HEK293 (cell line): ENCODE measurements at regions not wholly inside any gene's neighbourhood (a gene's known extent, or its start where the extent isn't known, plus 50 kb on each side); places are given as distances from the start of the nearest gene placed in this dataset.

Experiments used
- CTCF ChIA-PET: fragments of 350-600 bp; formaldehyde crosslinking; extraction: SDS; loops from one replicate; lab custom pipeline; 2021; ENCODE audit warnings: antibody characterized with exemption; lab: Yijun Ruan, JAX
- POLR2A ChIA-PET: fragments of 300-600 bp; formaldehyde crosslinking; extraction: SDS; loops from one replicate; lab custom pipeline; 2020; ENCODE audit warnings: antibody characterized with exemption, inconsistent platforms; lab: Yijun Ruan, JAX
- H3K27ac ChIP-seq: fragments of 200-500 bp; sonication (Bioruptor generic); 2 replicates; pipeline ENCODE4 v1.5.1; 2014; ENCODE audit warnings: low read depth, low read length, control low read depth, inconsistent platforms; ENCODE audit errors: extremely low read depth
- H3K36me3 ChIP-seq, 2 experiments: fragments of 200-500 bp in 1 of 2; sonication (Bioruptor generic) in 1 of 2; 1 replicate in 1 of 2; 2 replicates in 1 of 2; pipeline ENCODE4 v1.5.1; 2014 to 2017; ENCODE audit warnings: inconsistent platforms in 2 of 2, low read length in 2 of 2; ENCODE audit not compliant: control insufficient read depth in 2 of 2, insufficient read depth in 1 of 2
- H3K4me1 ChIP-seq: fragments of 200-500 bp; sonication (Bioruptor generic); 2 replicates; pipeline ENCODE4 v1.5.1; 2014; ENCODE audit warnings: mild to moderate bottlenecking, low read length, inconsistent platforms; ENCODE audit not compliant: control insufficient read depth, insufficient read depth
- H3K4me3 ChIP-seq: 2 replicates; pipeline ENCODE4 v1.5.1; 2011; ENCODE audit warnings: low read depth, mild to moderate bottlenecking, control low read depth, low read length, moderate library complexity
- H3K9me3 ChIP-seq: fragments of 200-500 bp; sonication (Bioruptor generic); 2 replicates; pipeline ENCODE4 v1.5.1; 2014; ENCODE audit warnings: low read depth, low read length, inconsistent platforms; ENCODE audit not compliant: control insufficient read depth, insufficient read depth
- GFI1B ChIP-seq: fragments of 450-650 bp; formaldehyde crosslinking; IDR thresholded peaks from 2 replicates; pipeline ENCODE4 v1.5.1; 2016; ENCODE audit warnings: missing biosample characterization, missing genetic modification characterization
- HOXC10 ChIP-seq: sonication (generic); formaldehyde crosslinking; IDR thresholded peaks from 2 replicates; pipeline ENCODE4 v1.8.1; 2023; ENCODE audit warnings: mild to moderate bottlenecking, missing genetic modification reagents
- IKZF3 ChIP-seq: fragments of 450-650 bp; IDR thresholded peaks from 2 replicates; pipeline ENCODE4 v1.5.0; 2018; ENCODE audit warnings: missing biosample characterization, mild to moderate bottlenecking, missing genetic modification characterization, moderate library complexity
- MZF1 ChIP-seq: fragments of 450-650 bp; formaldehyde crosslinking; IDR thresholded peaks from 2 replicates; pipeline ENCODE4 v1.5.1; 2017; ENCODE audit warnings: missing biosample characterization, missing genetic modification characterization, borderline replicate concordance
- PRDM10 ChIP-seq: fragments of 450-650 bp; formaldehyde crosslinking; IDR thresholded peaks from 2 replicates; pipeline ENCODE4 v1.5.1; 2016; ENCODE audit warnings: missing biosample characterization, missing genetic modification characterization
- RBAK ChIP-seq: fragments of 450-650 bp; formaldehyde crosslinking; IDR thresholded peaks from 2 replicates; pipeline ENCODE4 v1.5.1; 2016; ENCODE audit warnings: missing biosample characterization, missing genetic modification characterization
- SALL2 ChIP-seq: fragments of 450-650 bp; formaldehyde crosslinking; IDR thresholded peaks from 2 replicates; pipeline ENCODE4 v1.5.0; 2017; ENCODE audit warnings: missing biosample characterization, mild to moderate bottlenecking, missing genetic modification characterization, borderline replicate concordance
- TCF7L2 ChIP-seq: IDR thresholded peaks from 2 replicates; pipeline ENCODE4 v1.6.1; 2011; ENCODE audit warnings: low read depth, mild to moderate bottlenecking, inconsistent platforms, low read length, moderate library complexity, borderline replicate concordance
- WT1 ChIP-seq: fragments of 450-650 bp; formaldehyde crosslinking; IDR thresholded peaks from 2 replicates; pipeline ENCODE4 v1.5.1; 2016; ENCODE audit warnings: missing biosample characterization, missing genetic modification characterization
- ZEB2 ChIP-seq: fragments of 450-650 bp; formaldehyde crosslinking; IDR thresholded peaks from 2 replicates; pipeline ENCODE4 v1.5.1; 2016; ENCODE audit warnings: missing biosample characterization, missing genetic modification characterization
- ZIC2 ChIP-seq: fragments of 450-650 bp; formaldehyde crosslinking; IDR thresholded peaks from 2 replicates; pipeline ENCODE4 v1.5.1; 2016; ENCODE audit warnings: missing biosample characterization, missing genetic modification characterization
- ZNF121 ChIP-seq: fragments of 450-650 bp; formaldehyde crosslinking; IDR thresholded peaks from 2 replicates; pipeline ENCODE4 v1.5.1; 2016; ENCODE audit warnings: missing biosample characterization, missing genetic modification characterization
- ZNF155 ChIP-seq: fragments of 450-650 bp; formaldehyde crosslinking; IDR thresholded peaks from 2 replicates; pipeline ENCODE4 v1.5.1; 2016; ENCODE audit warnings: missing biosample characterization, missing genetic modification characterization
- ZNF174 ChIP-seq: fragments of 450-650 bp; formaldehyde crosslinking; IDR thresholded peaks from 2 replicates; pipeline ENCODE4 v1.5.0; 2017; ENCODE audit warnings: missing biosample characterization, mild to moderate bottlenecking, missing genetic modification characterization
- ZNF214 ChIP-seq: fragments of 450-650 bp; formaldehyde crosslinking; IDR thresholded peaks from 2 replicates; pipeline ENCODE4 v1.5.1; 2017; ENCODE audit warnings: missing biosample characterization, mild to moderate bottlenecking, missing genetic modification characterization, borderline replicate concordance
- ZNF24 ChIP-seq: fragments of 450-650 bp; formaldehyde crosslinking; IDR thresholded peaks from 2 replicates; pipeline ENCODE4 v1.5.1; 2016; ENCODE audit warnings: missing biosample characterization, missing genetic modification characterization
- ZNF274 ChIP-seq, 2 experiments: fragments of 200-500 bp in 1 of 2; fragments of 450-650 bp in 1 of 2; sonication (Bioruptor generic) in 1 of 2; formaldehyde crosslinking in 1 of 2; IDR thresholded peaks; 2 replicates each; pipeline versions ENCODE4 v1.5.1 to v1.6.1; 2014 to 2016; ENCODE audit warnings: borderline replicate concordance in 1 of 2, inconsistent platforms in 1 of 2, low read length in 1 of 2, missing biosample characterization in 1 of 2, missing genetic modification characterization in 1 of 2
- ZNF391 ChIP-seq: fragments of 450-650 bp; formaldehyde crosslinking; IDR thresholded peaks from 2 replicates; pipeline ENCODE4 v1.5.1; 2016; ENCODE audit warnings: low read depth, missing biosample characterization, missing genetic modification characterization, borderline replicate concordance
- ZNF416 ChIP-seq: fragments of 450-650 bp; formaldehyde crosslinking; IDR thresholded peaks from 2 replicates; pipeline ENCODE4 v1.5.1; 2016; ENCODE audit warnings: missing biosample characterization, missing genetic modification characterization
- ZNF433 ChIP-seq: fragments of 450-650 bp; formaldehyde crosslinking; IDR thresholded peaks from 2 replicates; pipeline ENCODE4 v1.5.1; 2016; ENCODE audit warnings: missing biosample characterization, missing genetic modification characterization, low read depth
- ZNF473 ChIP-seq: fragments of 450-650 bp; formaldehyde crosslinking; IDR thresholded peaks from 2 replicates; pipeline ENCODE4 v1.5.1; 2017; ENCODE audit warnings: missing biosample characterization, missing genetic modification characterization
- ZNF521 ChIP-seq: fragments of 450-650 bp; formaldehyde crosslinking; IDR thresholded peaks from 2 replicates; pipeline ENCODE4 v1.5.1; 2017; ENCODE audit warnings: missing biosample characterization, mild to moderate bottlenecking, missing genetic modification characterization
- ZNF548 ChIP-seq: fragments of 450-650 bp; formaldehyde crosslinking; IDR thresholded peaks from 2 replicates; pipeline ENCODE4 v1.5.1; 2016; ENCODE audit warnings: missing biosample characterization, missing genetic modification characterization
- ZNF549 ChIP-seq: fragments of 450-650 bp; IDR thresholded peaks from 2 replicates; pipeline ENCODE4 v1.5.1; 2018; ENCODE audit warnings: missing biosample characterization, missing genetic modification characterization, mild to moderate bottlenecking, inconsistent platforms, moderate library complexity
- ZNF571 ChIP-seq: fragments of 450-650 bp; formaldehyde crosslinking; IDR thresholded peaks from 2 replicates; pipeline ENCODE4 v1.5.0; 2017; ENCODE audit warnings: missing biosample characterization, missing genetic modification characterization
- ZNF600 ChIP-seq: fragments of 450-650 bp; formaldehyde crosslinking; IDR thresholded peaks from 2 replicates; pipeline ENCODE4 v1.5.1; 2016; ENCODE audit warnings: missing biosample characterization, missing genetic modification characterization
- ZNF658 ChIP-seq: fragments of 450-650 bp; formaldehyde crosslinking; IDR thresholded peaks from 2 replicates; pipeline ENCODE4; 2016; ENCODE audit warnings: missing biosample characterization, missing genetic modification characterization
- ZNF701 ChIP-seq: fragments of 450-650 bp; formaldehyde crosslinking; IDR thresholded peaks from 2 replicates; pipeline ENCODE4 v1.5.1; 2016; ENCODE audit warnings: missing biosample characterization, missing genetic modification characterization
- ZNF707 ChIP-seq: fragments of 450-650 bp; formaldehyde crosslinking; IDR thresholded peaks from 2 replicates; pipeline ENCODE4 v1.5.1; 2016; ENCODE audit warnings: missing biosample characterization, missing genetic modification characterization

GRCh38 chr13:80105350-80105749 lies 235.6 kb downstream of the SPRY2 start:
- no peak for TF ChIP-seq TCF7L2
- TF ChIP-seq ZNF658 (tag by site-specific recombination), result no peak
- no peak for TF ChIP-seq IKZF3 (tag by site-specific recombination)
- no peak for TF ChIP-seq GFI1B (tag by site-specific recombination)
- TF ChIP-seq ZNF416 (tag by site-specific recombination), result no peak
- TF ChIP-seq ZNF121 (tag by site-specific recombination), result no peak
- TF ChIP-seq ZNF548 (tag by site-specific recombination), result no peak
- no peak for TF ChIP-seq PRDM10
- TF ChIP-seq ZNF473, result no peak
- no peak for TF ChIP-seq HOXC10
- no peak for TF ChIP-seq RBAK (tag by site-specific recombination)
- no peak for TF ChIP-seq ZNF707
- no peak for TF ChIP-seq ZNF174
- no peak for TF ChIP-seq ZNF701 (tag by site-specific recombination)
- TF ChIP-seq ZNF571 (tag by site-specific recombination), result no peak
- TF ChIP-seq MZF1 (tag by site-specific recombination), result no peak
- TF ChIP-seq ZNF391, result no peak
- TF ChIP-seq ZEB2 (tag by site-specific recombination), result no peak
- no peak for TF ChIP-seq ZNF600 (tag by site-specific recombination)
- H3K9me3 ChIP-seq, result no peaks in the 10 kb centered on the region
- no peaks in the 10 kb centered on the region for H3K4me1 ChIP-seq
- H3K36me3 ChIP-seq, result no peaks in the 10 kb centered on the region
- no peak overlapping the region for H3K27ac ChIP-seq
- ChIA-PET CTCF (no interaction called here), POLR2A (no interaction called here)
- no peak overlapping the region for H3K4me3 ChIP-seq

GRCh38 chr13:80101040-80101439 lies 239.9 kb downstream of the SPRY2 start:
- Histone ChIP-seq H3K4me1 (no peaks in the 10 kb centered on the region), H3K27ac (no peak overlapping the region), H3K4me3 (no peak overlapping the region), H3K9me3 (no peaks in the 10 kb centered on the region), H3K36me3 (no peaks in the 10 kb centered on the region)
- ChIA-PET CTCF (interaction anchor here (0.7 kb wide), 1 partner anchor 642 kb away, joined by 3 read pairs; no protein-coding TSS in a partner anchor), POLR2A (no interaction called here)
- TF ChIP-seq WT1 (tag by site-specific recombination), result no peak
- TF ChIP-seq ZNF214, result no peak
- no peak for TF ChIP-seq ZNF433
- no peak for TF ChIP-seq SALL2 (tag by site-specific recombination)
- TF ChIP-seq ZNF24 (tag by site-specific recombination), result no peak
- TF ChIP-seq ZIC2, result no peak
- no peak for TF ChIP-seq ZNF549
- TF ChIP-seq ZNF274 (IDR thresholded peaks at IDR 0.05; ENCODE audit: low read length), result no peak
- no peak for TF ChIP-seq ZNF274 (tag by site-specific recombination; IDR thresholded peaks at IDR 0.05; ENCODE audit: borderline replicate concordance)
- no peak for TF ChIP-seq ZNF155
- no peak for TF ChIP-seq ZNF521 (tag by site-specific recombination)
